ENCODE measurements at regions not wholly inside any gene's neighbourhood (a gene's known extent, or its start where the extent isn't known, plus 50 kb on each side); places are given as distances from the start of the nearest gene placed in this dataset.

- TF ChIP-seq CTCF (IDR thresholded peaks at IDR 0.05; ENCODE audit: insufficient read depth, low read length), result no peak
- TF ChIP-seq POLR2AphosphoS5 (IDR thresholded peaks at IDR 0.05; ENCODE audit: low read depth), result no peak
- no peak for TF ChIP-seq SPI1 (IDR thresholded peaks at IDR 0.05; ENCODE audit: borderline replicate concordance, low read depth)
- TF ChIP-seq GABPA (IDR thresholded peaks at IDR 0.05; ENCODE audit: low read depth), result no peak
- no peak for TF ChIP-seq REST (IDR thresholded peaks at IDR 0.05; ENCODE audit: insufficient replicate concordance, low read depth)
- no peaks in the 10 kb centered on the region for H3K27me3 ChIP-seq (ENCODE audit: insufficient read depth, poor library complexity, severe bottlenecking)
- no peak for DNase-seq (ENCODE audit: low read depth in 1 of 2, low spot score in 1 of 2)
- H3K27ac ChIP-seq (replicated peaks), result no peak overlapping the region
- no peak overlapping the region for H3K4me3 ChIP-seq (replicated peaks; ENCODE audit: insufficient read depth, low read length)
Measured at GRCh38 chr17:71709271-71709890, 411.4 kb upstream of the SOX9 start.

- no peak for TF ChIP-seq REST (IDR thresholded peaks at IDR 0.05; ENCODE audit: insufficient replicate concordance, low read depth)
- no peak for TF ChIP-seq SPI1 (IDR thresholded peaks at IDR 0.05; ENCODE audit: borderline replicate concordance, low read depth)
- TF ChIP-seq POLR2AphosphoS5 (IDR thresholded peaks at IDR 0.05; ENCODE audit: low read depth), result no peak
- TF ChIP-seq GABPA (IDR thresholded peaks at IDR 0.05; ENCODE audit: low read depth), result no peak
- TF ChIP-seq CTCF (IDR thresholded peaks at IDR 0.05; ENCODE audit: insufficient read depth, low read length), result no peak
- DNase-seq (ENCODE audit: low read depth in 1 of 2, low spot score in 1 of 2), result no peak
Measured at GRCh38 chr17:71709946-71710345, 410.9 kb upstream of the SOX9 start.

GRCh38 chr17:71710816-71711215 lies 410.0 kb upstream of the SOX9 start:
- TF ChIP-seq GABPA (IDR thresholded peaks at IDR 0.05; ENCODE audit: low read depth) (no peak), REST (IDR thresholded peaks at IDR 0.05; ENCODE audit: insufficient replicate concordance, low read depth) (no peak), CTCF (IDR thresholded peaks at IDR 0.05; ENCODE audit: insufficient read depth, low read length) (no peak), POLR2AphosphoS5 (IDR thresholded peaks at IDR 0.05; ENCODE audit: low read depth) (no peak), SPI1 (IDR thresholded peaks at IDR 0.05; ENCODE audit: borderline replicate concordance, low read depth) (no peak)
- H3K27ac ChIP-seq (replicated peaks), result no peak overlapping the region
- DNase-seq (ENCODE audit: low read depth in 1 of 2, low spot score in 1 of 2), result no peak
- H3K4me3 ChIP-seq (replicated peaks; ENCODE audit: insufficient read depth, low read length), result no peak overlapping the region
- no peaks in the 10 kb centered on the region for H3K27me3 ChIP-seq (ENCODE audit: insufficient read depth, poor library complexity, severe bottlenecking)

More at GRCh38 chr17:71709946-71710345, 410.9 kb upstream of the SOX9 start:
- Histone ChIP-seq H3K27me3 (ENCODE audit: insufficient read depth, poor library complexity, severe bottlenecking) (no peaks in the 10 kb centered on the region), H3K4me3 (replicated peaks; ENCODE audit: insufficient read depth, low read length) (no peak overlapping the region), H3K27ac (replicated peaks) (no peak overlapping the region)

All from HL-60 (cell line).